Urothelium cell line (cell line): ENCODE measurements at regions not wholly inside any gene's neighbourhood (a gene's known extent, or its start where the extent isn't known, plus 50 kb on each side); places are given as distances from the start of the nearest gene placed in this dataset.
A peak's percentile ranks its signal among the peaks of the same experiment; 100 is the strongest.

ENCODE experiments used
- DNase-seq: peaks from one replicate; pipeline ENCODE4 v3.0.0; 2011; ENCODE audit warnings: low spot score, mixed read lengths
- FAIRE-seq: peaks from 2 replicates; lab custom pipeline; 2011; peaks lifted over from hg19 to GRCh38; lab: Jason Lieb, UNC

GRCh38 chr4:44872246-44872645, 145.9 kb upstream of the GNPDA2 start:
- FAIRE-seq (no peak), DNase-seq (no peak)

DNA sequence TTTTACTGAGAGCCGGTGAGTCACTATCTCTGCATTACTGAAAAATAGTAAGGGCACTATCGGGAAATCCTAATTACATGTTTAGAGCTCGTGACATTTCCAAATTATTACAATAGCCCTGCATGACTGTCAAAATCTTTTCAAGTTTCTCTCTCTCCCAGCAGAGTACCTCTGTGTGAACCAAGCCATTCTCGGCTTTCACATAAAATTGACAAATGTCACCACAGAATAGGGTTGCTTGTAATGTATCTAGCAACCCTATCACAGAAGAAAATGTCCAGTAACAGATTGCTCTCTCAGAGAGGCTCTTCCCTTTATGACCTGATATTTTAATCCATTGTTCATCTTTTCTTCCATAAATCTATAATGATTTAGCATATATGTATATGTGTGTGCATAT, 144.8 kb upstream of the GNPDA2 start:
- no peak for DNase-seq
- FAIRE-seq: no peak

- no peak for FAIRE-seq
- DNase-seq: no peak
These were observed 143.6 kb upstream of the GNPDA2 start for GRCh38 chr4:44869985-44870384.

- DNase-seq: no peak
- no peak for FAIRE-seq
These were observed 143.0 kb upstream of the GNPDA2 start for GRCh38 chr4:44869222-44869882.

DNA sequence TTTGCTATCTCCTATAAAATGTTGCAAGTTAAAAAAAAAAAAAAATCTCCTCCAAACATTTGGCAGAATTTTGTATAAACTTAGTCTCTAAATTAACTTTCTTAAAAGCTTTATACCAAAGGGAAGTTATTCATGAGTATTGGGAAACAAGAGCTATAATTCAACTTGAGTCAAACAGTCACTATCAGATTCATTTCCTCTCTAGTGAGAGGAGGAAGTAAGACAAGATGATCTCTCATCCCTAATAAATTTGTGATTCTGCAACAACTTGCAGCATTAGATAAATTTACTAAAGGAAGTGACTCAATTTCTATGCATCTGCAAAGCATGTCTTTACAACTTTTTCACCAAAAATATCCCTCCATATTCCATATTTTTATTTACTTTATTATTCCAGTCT, 135.4 kb upstream of the GNPDA2 start:
- FAIRE-seq (no peak), DNase-seq (no peak)

- FAIRE-seq (no peak), DNase-seq (no peak)
These were observed 133.1 kb upstream of the GNPDA2 start for GRCh38 chr4:44859477-44859876.

DNA sequence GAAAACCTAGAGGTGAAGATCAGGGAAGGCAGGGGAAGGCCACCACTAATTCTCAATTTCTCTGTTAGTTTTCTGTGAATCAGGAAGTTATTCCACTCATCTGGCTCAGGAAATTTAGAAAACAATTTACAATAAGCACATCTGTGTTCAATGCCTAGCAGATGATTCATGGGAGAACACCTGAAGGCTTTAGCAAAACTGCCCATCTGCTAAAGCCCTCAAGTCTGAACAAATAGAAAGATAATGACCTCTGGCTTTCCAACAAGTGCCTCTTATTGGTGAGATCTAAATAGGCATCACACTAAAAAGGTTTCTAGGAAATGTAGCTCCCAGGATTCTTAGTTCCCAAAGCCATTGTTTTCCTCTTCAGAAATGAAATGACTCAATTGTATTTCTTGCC, 122.1 kb upstream of the GNPDA2 start:
- FAIRE-seq: no peak

DNA sequence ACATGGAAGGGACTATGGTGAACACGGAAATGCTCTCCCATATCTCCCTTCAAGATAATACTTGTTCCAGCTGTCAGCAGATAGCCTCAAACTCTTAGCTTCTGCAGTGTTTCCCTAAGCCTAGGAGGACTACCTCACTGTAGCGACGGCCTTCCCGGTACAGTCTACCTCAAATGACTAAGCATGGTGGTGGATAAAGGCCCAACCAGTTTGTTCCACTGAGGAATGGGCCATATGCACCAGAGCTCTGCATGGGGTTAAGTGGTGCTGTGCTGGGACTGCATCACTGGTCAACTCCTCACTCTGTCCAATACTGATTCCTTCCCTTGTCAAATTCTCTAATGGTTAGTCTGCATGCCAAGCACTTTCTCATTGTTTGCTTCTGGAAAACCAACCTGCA, 119.6 kb upstream of the GNPDA2 start:
- no peak for FAIRE-seq
- DNase-seq: no peak

More for the DNA sequence above, 122.1 kb upstream of the GNPDA2 start:
- no peak for DNase-seq

DNA sequence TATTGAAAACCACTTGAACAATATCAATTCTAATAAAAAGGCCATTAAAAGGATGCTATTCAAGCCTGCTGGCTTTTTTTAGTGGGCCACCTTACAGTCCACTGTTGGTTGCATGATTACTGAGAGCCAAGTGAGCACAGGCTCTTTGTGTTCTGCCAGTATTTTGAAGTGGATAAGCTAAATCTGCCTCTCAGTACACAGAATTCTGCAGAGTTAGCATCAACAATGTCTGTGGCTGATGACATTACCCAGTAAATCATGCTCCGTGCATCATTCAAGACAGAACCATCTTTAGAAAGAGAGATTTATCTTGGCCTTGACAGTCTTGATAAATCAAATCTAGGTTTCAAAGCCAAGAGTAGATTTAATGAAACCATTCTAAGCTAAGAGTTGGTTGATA, 119.0 kb upstream of the GNPDA2 start:
- FAIRE-seq: peak; percentile 9
- DNase-seq: no peak

DNA sequence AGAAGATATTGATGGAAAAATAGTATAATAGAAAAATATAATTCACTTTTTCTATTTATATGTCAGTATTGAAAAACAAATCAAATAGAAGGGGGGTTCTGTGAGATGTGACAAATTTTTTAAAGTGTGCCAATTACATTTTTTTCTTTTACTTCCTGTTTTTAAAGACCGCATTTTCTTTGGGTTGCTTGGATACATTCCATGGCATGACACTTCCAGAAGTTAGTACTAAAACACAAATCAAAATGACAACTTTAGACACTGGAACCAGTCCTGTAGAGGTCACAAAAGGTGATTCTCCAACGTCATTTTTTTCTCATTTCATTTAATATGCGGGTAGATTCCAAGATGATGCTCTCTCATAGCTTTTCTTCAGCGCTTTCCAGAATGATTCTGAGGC, 116.2 kb upstream of the GNPDA2 start:
- FAIRE-seq (no peak), DNase-seq (no peak)

DNA sequence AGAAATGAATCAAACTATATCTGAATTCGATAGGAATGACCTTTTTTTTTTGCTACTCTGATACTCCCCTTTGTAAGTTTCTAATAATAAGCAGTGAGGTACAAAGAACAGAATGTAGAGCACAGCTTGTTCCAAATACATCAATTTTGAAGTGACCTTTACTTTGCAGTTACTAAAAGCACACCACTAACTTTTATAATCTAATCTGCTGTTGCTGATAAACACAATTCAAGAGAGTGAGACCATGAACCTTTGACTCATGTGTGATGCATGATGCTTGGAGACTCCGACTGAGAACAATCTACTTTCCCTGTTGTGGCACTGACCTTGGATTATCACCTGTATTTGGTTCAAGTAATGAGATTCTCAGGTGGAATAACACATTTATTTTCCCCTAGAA, 91.6 kb upstream of the GNPDA2 start:
- DNase-seq: no peak
- FAIRE-seq: no peak

DNA sequence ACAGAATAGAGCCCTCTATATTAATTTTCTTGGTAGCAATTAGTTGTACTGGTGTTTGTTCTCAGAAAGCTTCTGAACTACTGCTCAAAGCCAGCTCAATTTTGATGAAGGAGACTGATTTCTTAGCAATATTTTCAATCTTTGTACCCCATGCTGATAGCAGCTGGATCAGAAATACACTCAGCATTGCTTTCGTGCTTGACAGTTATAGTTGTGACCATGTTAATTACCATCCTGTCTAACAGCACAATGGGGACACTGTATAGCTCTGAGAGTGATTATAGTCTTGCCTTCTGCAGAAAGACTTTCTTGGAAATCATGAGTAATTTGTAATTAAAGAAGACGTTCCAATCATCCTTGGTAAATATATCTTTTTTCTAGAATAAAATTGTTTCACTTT, 79.7 kb upstream of the GNPDA2 start:
- peak; percentile 42 for FAIRE-seq

GRCh38 chr4:44804301-44804700, 77.9 kb upstream of the GNPDA2 start:
- FAIRE-seq (no peak), DNase-seq (no peak)

More for the DNA sequence above, 79.7 kb upstream of the GNPDA2 start:
- DNase-seq: no peak

- FAIRE-seq (no peak), DNase-seq (no peak)
These were observed 75.0 kb upstream of the GNPDA2 start for GRCh38 chr4:44801384-44801783.

- FAIRE-seq (no peak), DNase-seq (no peak)
These were observed 65.5 kb upstream of the GNPDA2 start for GRCh38 chr4:44791831-44792230.

DNA sequence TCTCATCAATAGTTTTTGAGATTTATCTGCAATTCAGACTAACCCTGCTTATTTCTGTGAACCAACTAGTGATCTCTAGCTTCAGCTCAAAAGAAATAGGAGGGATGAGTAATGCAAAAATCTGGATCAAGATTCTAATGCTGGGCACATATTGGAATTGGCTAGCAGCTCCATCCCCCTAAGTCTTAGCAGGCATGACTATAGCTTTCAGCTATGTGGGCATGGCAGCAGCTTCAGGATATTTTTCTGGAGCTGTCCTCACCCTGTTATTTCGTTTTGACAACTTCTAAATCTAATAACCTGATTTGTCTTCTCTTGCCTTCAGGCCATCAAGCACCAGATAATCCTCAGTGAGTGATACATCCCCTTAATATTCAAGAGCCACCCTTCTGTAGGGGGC, 50.8 kb upstream of the GNPDA2 start:
- DNase-seq (no peak), FAIRE-seq (no peak)
